Right atrium auricular region (tissue), 2 donors: ENCODE measurements at regions not wholly inside any gene's neighbourhood (a gene's known extent, or its start where the extent isn't known, plus 50 kb on each side); places are given as distances from the start of the nearest gene placed in this dataset.

ENCODE experiments used
- DNase-seq: peaks from one replicate; pipeline ENCODE4 v3.0.0-alpha.2; 2019; ENCODE audit warnings: low spot score
- H3K27ac ChIP-seq, 2 donors: fragments of 200-600 bp; sonication (generic); 1 replicate in 1 of 2; 2 replicates in 1 of 2; pipeline ENCODE4 v1.5.1; 2016 to 2019
- H3K27me3 ChIP-seq, 2 donors: fragments of 200-600 bp; sonication (generic); one replicate each; pipeline versions ENCODE4 v1.5.1 to v1.6.0; 2017 to 2019
- H3K36me3 ChIP-seq: fragments of 200-600 bp; sonication (generic); one replicate; pipeline ENCODE4 v1.5.1; 2016
- H3K4me1 ChIP-seq, 2 donors: fragments of 200-600 bp; sonication (generic); one replicate each; pipeline versions ENCODE4 v1.5.1 to v1.6.0; 2017 to 2019
- H3K4me3 ChIP-seq, 2 donors: fragments of 200-600 bp; sonication (generic); 1 replicate in 1 of 2; 2 replicates in 1 of 2; pipeline ENCODE4 v1.5.1; 2017 to 2019; ENCODE audit warnings: mild to moderate bottlenecking in 1 of 2, moderate library complexity in 1 of 2
- H3K9me3 ChIP-seq, 2 donors: fragments of 200-600 bp; sonication (generic); one replicate each; pipeline ENCODE4 v1.5.1; 2019
- CTCF ChIP-seq, 2 donors: fragments of 200-600 bp; sonication (generic); IDR thresholded peaks; one replicate each; pipeline ENCODE4 v1.5.1; 2019; ENCODE audit warnings: antibody characterized with exemption in 2 of 2

DNA sequence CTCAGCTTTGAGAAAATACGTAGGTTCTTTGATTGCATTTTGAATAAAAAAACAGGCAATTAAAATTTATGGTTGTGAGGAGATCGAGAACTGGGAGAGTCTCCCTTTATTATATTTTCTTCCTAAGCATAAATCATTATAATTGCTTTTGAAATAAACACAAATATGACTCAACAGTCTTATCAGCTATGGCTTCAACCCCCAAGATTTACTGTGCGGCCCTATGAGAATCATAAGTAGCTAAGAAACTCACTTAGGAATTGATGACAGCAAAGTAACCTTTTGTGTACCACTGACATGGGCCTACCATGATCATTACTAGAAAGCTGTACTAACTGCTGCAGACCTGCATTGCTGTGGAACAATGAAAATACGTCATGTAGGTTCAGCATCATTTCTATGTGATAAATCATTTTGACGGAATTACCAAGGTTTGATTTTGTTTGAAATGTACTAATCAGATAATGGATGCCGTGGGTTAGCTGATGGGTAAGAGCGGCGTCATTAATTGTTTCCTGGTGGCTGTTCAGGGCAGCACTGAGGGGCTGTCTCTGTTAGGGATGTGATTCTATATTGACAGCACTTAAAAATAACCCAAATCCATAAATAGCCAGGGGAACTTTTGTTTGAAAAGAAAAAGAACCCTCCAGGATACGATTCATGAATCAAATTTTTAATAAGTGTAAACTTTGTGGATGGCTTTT lies 51.5 kb upstream of the GPRIN3 start:
- Histone ChIP-seq H3K27ac (no peak overlapping the region), H3K27me3 (no peaks in the 10 kb centered on the region), H3K4me3 (no peak overlapping the region), H3K4me1 (no peaks in the 10 kb centered on the region), H3K36me3 (no peaks in the 10 kb centered on the region), H3K9me3 (no peaks in the 10 kb centered on the region)
- no peak for DNase-seq
- TF ChIP-seq CTCF (IDR thresholded peaks at IDR 0.05), result no peak

DNA sequence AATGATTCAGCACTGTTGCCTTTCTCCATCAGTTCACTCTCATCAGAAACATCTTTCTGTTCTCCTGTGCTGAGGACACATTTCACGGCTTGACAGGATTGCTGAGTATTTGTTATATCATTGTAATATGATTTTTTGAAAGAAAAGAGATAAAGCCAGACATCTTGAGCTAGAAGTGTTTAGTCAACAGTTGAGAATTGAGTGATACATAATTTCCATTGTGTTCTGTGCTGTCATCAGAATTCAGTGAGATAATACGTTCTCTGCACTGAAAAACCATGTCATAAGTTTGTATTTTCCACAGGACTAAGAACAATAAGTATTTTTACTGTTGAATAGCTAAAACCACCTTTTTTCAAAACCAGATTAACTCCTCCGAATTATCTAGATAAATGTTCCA lies 50.2 kb upstream of the GPRIN3 start:
- TF ChIP-seq CTCF (IDR thresholded peaks at IDR 0.05), result no peak
- Histone ChIP-seq H3K9me3 (no peaks in the 10 kb centered on the region), H3K4me1 (no peaks in the 10 kb centered on the region), H3K36me3 (no peaks in the 10 kb centered on the region), H3K4me3 (no peak overlapping the region), H3K27me3 (no peaks in the 10 kb centered on the region), H3K27ac (no peak overlapping the region)
- DNase-seq, result no peak
